ENCODE measurements at regions not wholly inside any gene's neighbourhood (a gene's known extent, or its start where the extent isn't known, plus 50 kb on each side); places are given as distances from the start of the nearest gene placed in this dataset.

DNA sequence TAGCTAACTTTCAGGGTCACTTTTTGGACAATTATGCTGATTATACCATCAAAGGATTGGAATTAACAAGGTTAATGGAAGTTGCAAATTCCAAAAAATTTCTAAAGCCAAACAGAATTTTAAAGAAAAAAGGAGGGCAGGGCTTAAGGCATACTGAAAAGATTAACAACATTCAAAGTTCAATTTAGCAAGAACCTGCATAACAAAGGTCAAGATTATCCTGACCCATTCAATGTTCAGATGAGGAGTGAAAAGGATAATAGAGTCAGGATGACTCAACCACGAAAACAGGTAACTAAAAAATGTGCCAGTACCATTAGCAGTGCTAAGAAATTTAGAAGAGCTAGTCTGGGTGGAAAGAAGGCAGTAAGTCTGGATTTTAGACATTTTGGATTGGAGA lies 139.8 kb upstream of the HNMT start:
- intact Hi-C loops (cut with DNase I, micrococcal nuclease), result no loop called here
- no peak overlapping the region for H3K27ac Mint-ChIP-seq

DNA sequence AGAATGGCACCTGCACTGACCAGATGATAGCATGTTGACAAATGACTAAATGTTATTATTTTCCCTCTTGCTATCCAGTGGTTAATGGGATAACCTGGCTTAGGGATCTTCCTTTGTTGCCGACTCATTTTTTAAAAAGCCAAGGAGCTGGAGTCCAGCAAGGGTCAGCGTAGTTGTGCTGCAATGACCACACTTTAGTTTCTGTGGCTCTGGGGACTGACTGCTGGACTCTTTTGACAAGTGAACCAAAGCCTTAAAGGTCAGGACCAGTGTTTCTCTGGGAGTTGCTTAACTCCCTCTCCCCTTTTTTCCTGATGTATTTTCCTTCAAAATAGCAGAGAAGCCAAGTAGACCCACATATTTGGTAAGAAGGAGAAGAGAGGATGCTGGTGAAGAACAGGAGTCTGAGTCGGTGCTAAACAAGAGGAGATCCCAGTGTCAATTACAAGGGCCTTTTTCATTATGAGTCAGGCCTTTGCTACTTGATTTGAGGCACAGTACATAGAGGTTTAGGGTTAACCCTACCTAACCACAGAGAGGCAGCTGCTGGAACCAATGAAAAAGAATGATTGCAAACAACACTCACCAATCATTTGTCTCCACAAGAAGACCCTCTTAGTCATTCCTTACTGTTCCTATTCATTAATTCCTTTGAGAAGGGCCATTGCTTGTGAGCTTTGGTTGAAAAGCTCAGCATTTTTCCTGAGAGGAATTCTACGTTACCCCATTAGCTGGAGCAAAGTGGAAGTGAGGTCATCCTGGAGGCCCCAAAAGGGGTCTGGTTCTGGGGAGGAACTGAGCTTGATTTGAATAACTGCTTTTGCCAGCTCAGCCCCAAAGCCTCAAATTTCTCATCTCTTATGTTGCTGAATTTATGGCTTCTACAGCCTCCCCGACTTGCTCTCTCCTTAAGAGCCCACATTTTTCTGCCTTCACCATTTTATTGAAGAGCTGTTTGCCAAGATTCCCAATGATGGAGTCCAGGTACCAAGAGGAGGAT lies 137.6 kb upstream of the HNMT start:
- H3K27me3 Mint-ChIP-seq, result peaks cover 26% of the 10 kb centered on the region
- Histone ChIP-seq H3K27ac (ENCODE audit: low read depth in 1 of 2, low read length in 2 of 2) (no peak overlapping the region), H3K9me3 (ENCODE audit: control insufficient read depth in 1 of 2, insufficient read depth in 1 of 2, low read length in 2 of 2) (no peaks in the 10 kb centered on the region), H3K4me3 (ENCODE audit: low read length) (no peak overlapping the region), H3K36me3 (ENCODE audit: insufficient read depth, low read length) (no peaks in the 10 kb centered on the region), H3K27me3 (ENCODE audit: control insufficient read depth in 1 of 2, insufficient read depth in 2 of 2, low read length in 2 of 2) (no peaks in the 10 kb centered on the region), H3K4me1 (ENCODE audit: insufficient read depth, low read length) (no peaks in the 10 kb centered on the region)
- ATAC-seq (ENCODE audit: poor library complexity) (no peak), DNase-seq (no peak)
- H3K4me3 Mint-ChIP-seq, result no peak overlapping the region
- ChIA-PET CTCF (no interaction called here), POLR2A (no interaction called here)
- no peak overlapping the region for H3K27ac Mint-ChIP-seq
- no peaks in the 10 kb centered on the region for H3K36me3 Mint-ChIP-seq (ENCODE audit: low read depth)
- intact Hi-C loops (cut with DNase I, micrococcal nuclease), result no loop called here
- H3K4me1 Mint-ChIP-seq (ENCODE audit: low read depth), result no peaks in the 10 kb centered on the region
- TF ChIP-seq, protein P1, sequence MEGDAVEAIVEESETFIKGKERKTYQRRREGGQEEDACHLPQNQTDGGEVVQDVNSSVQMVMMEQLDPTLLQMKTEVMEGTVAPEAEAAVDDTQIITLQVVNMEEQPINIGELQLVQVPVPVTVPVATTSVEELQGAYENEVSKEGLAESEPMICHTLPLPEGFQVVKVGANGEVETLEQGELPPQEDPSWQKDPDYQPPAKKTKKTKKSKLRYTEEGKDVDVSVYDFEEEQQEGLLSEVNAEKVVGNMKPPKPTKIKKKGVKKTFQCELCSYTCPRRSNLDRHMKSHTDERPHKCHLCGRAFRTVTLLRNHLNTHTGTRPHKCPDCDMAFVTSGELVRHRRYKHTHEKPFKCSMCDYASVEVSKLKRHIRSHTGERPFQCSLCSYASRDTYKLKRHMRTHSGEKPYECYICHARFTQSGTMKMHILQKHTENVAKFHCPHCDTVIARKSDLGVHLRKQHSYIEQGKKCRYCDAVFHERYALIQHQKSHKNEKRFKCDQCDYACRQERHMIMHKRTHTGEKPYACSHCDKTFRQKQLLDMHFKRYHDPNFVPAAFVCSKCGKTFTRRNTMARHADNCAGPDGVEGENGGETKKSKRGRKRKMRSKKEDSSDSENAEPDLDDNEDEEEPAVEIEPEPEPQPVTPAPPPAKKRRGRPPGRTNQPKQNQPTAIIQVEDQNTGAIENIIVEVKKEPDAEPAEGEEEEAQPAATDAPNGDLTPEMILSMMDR (IDR thresholded peaks at IDR 0.05), result no peak
- H3K9me3 Mint-ChIP-seq, result no peaks in the 10 kb centered on the region

More for the DNA sequence above, 139.8 kb upstream of the HNMT start:
- Mint-ChIP-seq H3K4me3 (no peak overlapping the region), H3K36me3 (ENCODE audit: low read depth) (no peaks in the 10 kb centered on the region), H3K9me3 (no peaks in the 10 kb centered on the region), H3K4me1 (ENCODE audit: low read depth) (no peaks in the 10 kb centered on the region), H3K27me3 (peaks cover 25% of the 10 kb centered on the region)
- no peaks in the 10 kb centered on the region for H3K27me3 ChIP-seq (ENCODE audit: control insufficient read depth in 1 of 2, insufficient read depth in 2 of 2, low read length in 2 of 2)
- H3K36me3 ChIP-seq (ENCODE audit: insufficient read depth, low read length), result no peaks in the 10 kb centered on the region
- H3K27ac ChIP-seq (ENCODE audit: low read depth in 1 of 2, low read length in 2 of 2), result no peak overlapping the region
- TF ChIP-seq, protein P1 (IDR thresholded peaks at IDR 0.05), result no peak
- DNase-seq (no peak), ATAC-seq (ENCODE audit: poor library complexity) (no peak)
- no peaks in the 10 kb centered on the region for H3K9me3 ChIP-seq (ENCODE audit: control insufficient read depth in 1 of 2, insufficient read depth in 1 of 2, low read length in 2 of 2)
- CTCF ChIA-PET, result no interaction called here
- no peaks in the 10 kb centered on the region for H3K4me1 ChIP-seq (ENCODE audit: insufficient read depth, low read length)
- no peak overlapping the region for H3K4me3 ChIP-seq (ENCODE audit: low read length)
- POLR2A ChIA-PET, result no interaction called here

DNA sequence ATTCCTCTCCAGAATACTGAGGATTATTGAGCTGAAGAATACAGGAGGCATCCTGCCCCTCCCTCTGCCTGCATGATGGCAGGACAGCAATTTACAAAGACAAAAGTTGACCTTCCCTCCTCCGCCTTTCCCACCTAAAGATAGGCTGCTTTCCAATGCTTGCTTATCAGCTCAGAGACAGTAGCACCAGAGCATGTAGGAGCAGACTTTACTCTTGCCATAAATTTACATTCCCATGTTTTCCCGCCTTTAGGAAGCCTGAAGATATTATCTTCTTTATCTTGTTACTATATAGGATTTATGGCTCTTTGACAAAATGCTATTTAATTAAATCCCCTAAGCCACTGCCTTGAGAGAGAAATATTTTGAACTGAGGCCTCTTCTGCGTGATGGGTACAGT lies 135.6 kb upstream of the HNMT start:
- Histone ChIP-seq H3K27me3 (ENCODE audit: control insufficient read depth in 1 of 2, insufficient read depth in 2 of 2, low read length in 2 of 2) (no peaks in the 10 kb centered on the region), H3K36me3 (ENCODE audit: insufficient read depth, low read length) (no peaks in the 10 kb centered on the region), H3K4me1 (ENCODE audit: insufficient read depth, low read length) (no peaks in the 10 kb centered on the region), H3K9me3 (ENCODE audit: control insufficient read depth in 1 of 2, insufficient read depth in 1 of 2, low read length in 2 of 2) (no peaks in the 10 kb centered on the region), H3K27ac (ENCODE audit: low read depth in 1 of 2, low read length in 2 of 2) (no peak overlapping the region), H3K4me3 (ENCODE audit: low read length) (no peak overlapping the region)
- TF ChIP-seq, protein P1 (IDR thresholded peaks at IDR 0.05), result no peak
- DNase-seq (no peak), ATAC-seq (ENCODE audit: poor library complexity) (no peak)
- no peak overlapping the region for H3K4me3 Mint-ChIP-seq
- intact Hi-C loops (cut with DNase I, micrococcal nuclease), result no loop called here
- no peaks in the 10 kb centered on the region for H3K9me3 Mint-ChIP-seq
- no peaks in the 10 kb centered on the region for H3K4me1 Mint-ChIP-seq (ENCODE audit: low read depth)
- CTCF ChIA-PET, result no interaction called here
- H3K27me3 Mint-ChIP-seq, result peaks cover 20% of the 10 kb centered on the region
- no peaks in the 10 kb centered on the region for H3K36me3 Mint-ChIP-seq (ENCODE audit: low read depth)
- no peak overlapping the region for H3K27ac Mint-ChIP-seq
- POLR2A ChIA-PET, result no interaction called here

Data from CD4-positive, alpha-beta T cell (primary cell).